H1 (cell line): ENCODE measurements at regions not wholly inside any gene's neighbourhood (a gene's known extent, or its start where the extent isn't known, plus 50 kb on each side); places are given as distances from the start of the nearest gene placed in this dataset.

ENCODE experiments used
- CTCF ChIA-PET: fragments of 300-600 bp; sonication (Branson Sonifier 250); formaldehyde crosslinking; loops from one replicate; lab custom pipeline; 2021; ENCODE audit not compliant: partially characterized antibody; lab: Charles Lee
- POLR2A ChIA-PET: fragments of 300-600 bp; sonication (Branson Sonifier 250); formaldehyde crosslinking; loops from one replicate; lab custom pipeline; 2021; ENCODE audit warnings: inconsistent platforms; ENCODE audit not compliant: partially characterized antibody; lab: Charles Lee
- DNase-seq, 2 experiments: peaks; one replicate each; pipeline versions ENCODE4 v3.0.0 to v3.0.0-alpha.2; 2010 to 2022; ENCODE audit warnings: low spot score in 2 of 2, low read depth in 1 of 2, mixed read lengths in 1 of 2
- FAIRE-seq: peaks from 2 replicates; lab custom pipeline; 2011; peaks lifted over from hg19 to GRCh38; lab: Jason Lieb, UNC
- H2AFZ ChIP-seq: 2 replicates; pipeline ENCODE4 v1.8.1; 2012; ENCODE audit warnings: low read length, inconsistent platforms
- H2AK5ac ChIP-seq: 2 replicates; pipeline ENCODE4 v1.6.1; 2013; ENCODE audit warnings: low read depth, low read length
- H2BK120ac ChIP-seq: replicated peaks from 2 replicates; pipeline ENCODE3; 2013; ENCODE audit warnings: low read depth, low read length, inconsistent platforms
- H2BK12ac ChIP-seq: 2 replicates; pipeline ENCODE4 v1.6.1; 2013; ENCODE audit warnings: low read depth, low read length
- H2BK15ac ChIP-seq: 2 replicates; pipeline ENCODE4 v1.6.1; 2013; ENCODE audit warnings: low read length
- H2BK20ac ChIP-seq: 2 replicates; pipeline ENCODE4 v1.6.1; 2013; ENCODE audit warnings: low read length
- H2BK5ac ChIP-seq: 2 replicates; pipeline ENCODE4 v1.6.1; 2013; ENCODE audit warnings: low read depth, low read length
- H3K14ac ChIP-seq: 2 replicates; pipeline ENCODE4 v1.6.1; 2013; ENCODE audit warnings: inconsistent platforms; ENCODE audit not compliant: insufficient read length
- H3K18ac ChIP-seq: 2 replicates; pipeline ENCODE4 v1.6.1; 2013; ENCODE audit warnings: low read length; ENCODE audit errors: extremely low read depth
- H3K23ac ChIP-seq: 2 replicates; pipeline ENCODE4 v1.6.1; 2013; ENCODE audit warnings: inconsistent platforms; ENCODE audit not compliant: insufficient read length
- H3K23me2 ChIP-seq: 2 replicates; pipeline ENCODE4 v1.6.1; 2013; ENCODE audit warnings: low read depth, low read length
- H3K27ac ChIP-seq: 2 replicates; pipeline ENCODE4 v1.6.1; 2011; ENCODE audit warnings: low read depth, low read length, inconsistent platforms
- H3K27me3 ChIP-seq, 4 experiments: replicated peaks in 1 of 4; 1 replicate in 1 of 4; 2 replicates in 3 of 4; pipeline versions ENCODE4 v1.6.1 to v1.8.1; 2011 to 2013; ENCODE audit warnings: low read length in 3 of 4, mild to moderate bottlenecking in 3 of 4, inconsistent platforms in 2 of 4, mixed read lengths in 2 of 4, moderate library complexity in 1 of 4; ENCODE audit not compliant: control insufficient read depth in 3 of 4, insufficient read depth in 3 of 4; ENCODE audit errors: extremely low read depth in 1 of 4
- H3K36me3 ChIP-seq, 4 experiments: 2 replicates each; pipeline versions ENCODE4 v1.6.1 to v1.8.1; 2011 to 2013; ENCODE audit warnings: mild to moderate bottlenecking in 4 of 4, low read length in 3 of 4, moderate library complexity in 2 of 4, control low read depth in 1 of 4, inconsistent platforms in 1 of 4; ENCODE audit not compliant: insufficient read depth in 4 of 4, control insufficient read depth in 2 of 4
- H3K4ac ChIP-seq: replicated peaks from 2 replicates; pipeline ENCODE3; 2013; ENCODE audit warnings: low read length, low read depth, mixed read lengths, inconsistent platforms; ENCODE audit not compliant: insufficient read length
- H3K4me1 ChIP-seq, 4 experiments: replicated peaks in 1 of 4; 1 replicate in 1 of 4; 2 replicates in 3 of 4; pipeline versions ENCODE4 v1.6.1 to v1.8.1; 2011 to 2013; ENCODE audit warnings: low read length in 3 of 4, inconsistent platforms in 2 of 4, mixed read lengths in 1 of 4; ENCODE audit not compliant: insufficient read depth in 4 of 4, control insufficient read depth in 3 of 4
- H3K4me2 ChIP-seq, 2 experiments: 2 replicates each; pipeline versions ENCODE4 v1.6.1 to v1.8.1; 2011 to 2013; ENCODE audit warnings: low read depth in 2 of 2, low read length in 2 of 2, control low read depth in 1 of 2, inconsistent platforms in 1 of 2, mild to moderate bottlenecking in 1 of 2; ENCODE audit not compliant: insufficient read depth in 1 of 2
- H3K4me3 ChIP-seq, 4 experiments: fragments of 200-600, 300-600 bp in 1 of 4; sonication (generic), shearing (Covaris generic), sonication (Bioruptor Twin) in 1 of 4; 2 replicates each; pipeline versions ENCODE4 v1.5.1 to v1.8.1; 2011 to 2016; ENCODE audit warnings: low read length in 4 of 4, low read depth in 3 of 4, control low read depth in 2 of 4, inconsistent platforms in 2 of 4, mild to moderate bottlenecking in 2 of 4, mixed read lengths in 1 of 4, moderate library complexity in 1 of 4; ENCODE audit not compliant: insufficient read depth in 2 of 4; ENCODE audit errors: extremely low read depth in 1 of 4
- H3K56ac ChIP-seq: replicated peaks from 2 replicates; pipeline ENCODE3; 2013; ENCODE audit warnings: low read depth, mild to moderate bottlenecking, mixed read lengths, low read length, inconsistent platforms; ENCODE audit not compliant: insufficient read length
- H3K79me1 ChIP-seq: 2 replicates; pipeline ENCODE4 v1.6.1; 2013; ENCODE audit warnings: low read depth, low read length, control low read depth
- H3K79me2 ChIP-seq, 2 experiments: 2 replicates each; pipeline versions ENCODE4 v1.6.1 to v1.8.1; 2012 to 2013; ENCODE audit warnings: low read length in 2 of 2, mild to moderate bottlenecking in 2 of 2, inconsistent platforms in 1 of 2; ENCODE audit not compliant: insufficient read depth in 2 of 2, control insufficient read depth in 1 of 2
- H3K9ac ChIP-seq, 4 experiments: replicated peaks in 1 of 4; 1 replicate in 1 of 4; 2 replicates in 3 of 4; pipeline versions ENCODE4 v1.6.1 to v1.8.1; 2011 to 2013; ENCODE audit warnings: low read depth in 3 of 4, low read length in 3 of 4, control low read depth in 2 of 4, mild to moderate bottlenecking in 2 of 4, moderate library complexity in 2 of 4, inconsistent platforms in 1 of 4; ENCODE audit errors: extremely low read depth in 1 of 4
- H3K9me3 ChIP-seq, 2 experiments: 2 replicates each; pipeline versions ENCODE4 v1.6.1 to v1.8.1; 2012 to 2013; ENCODE audit warnings: mild to moderate bottlenecking in 2 of 2, moderate library complexity in 2 of 2, control low read depth in 1 of 2, inconsistent platforms in 1 of 2, low read depth in 1 of 2, low read length in 1 of 2, mixed read lengths in 1 of 2; ENCODE audit not compliant: insufficient read depth in 2 of 2
- H4K20me1 ChIP-seq, 2 experiments: replicated peaks in 1 of 2; 2 replicates each; pipeline versions ENCODE3 to v1.8.1; 2011 to 2013; ENCODE audit warnings: inconsistent platforms in 2 of 2, low read length in 2 of 2, mild to moderate bottlenecking in 1 of 2; ENCODE audit not compliant: insufficient read depth in 2 of 2, control insufficient read depth in 1 of 2
- H4K5ac ChIP-seq: 2 replicates; pipeline ENCODE4 v1.6.1; 2013; ENCODE audit warnings: low read length, low read depth, mixed read lengths, inconsistent platforms; ENCODE audit not compliant: insufficient read length
- H4K8ac ChIP-seq: 2 replicates; pipeline ENCODE4 v1.8.0; 2013; ENCODE audit warnings: mild to moderate bottlenecking, moderate library complexity, low read length, inconsistent platforms; ENCODE audit not compliant: insufficient read depth; ENCODE audit errors: extremely low read depth
- H4K91ac ChIP-seq: replicated peaks from 2 replicates; pipeline ENCODE3; 2013; ENCODE audit warnings: low read length, mixed read lengths, inconsistent platforms; ENCODE audit not compliant: insufficient read length
- ASH2L ChIP-seq: fragments of 200-600, 300-600 bp; sonication (generic); IDR thresholded peaks from one replicate; pipeline ENCODE4 v1.7.1; 2017; ENCODE audit warnings: low read length
- FOSL1 ChIP-seq: IDR thresholded peaks from 2 replicates; pipeline ENCODE4 v1.6.1; 2011; ENCODE audit warnings: mild to moderate bottlenecking, low read depth, low read length, moderate library complexity; ENCODE audit not compliant: insufficient read depth
- HDAC6 ChIP-seq: IDR thresholded peaks from one replicate; pipeline ENCODE4 v1.7.1; 2012; ENCODE audit warnings: low read depth, mild to moderate bottlenecking, inconsistent platforms, low read length, moderate library complexity
- WGBS, 2 experiments: shearing (Covaris generic) in 1 of 2; methylation state at CpG; one replicate each; pipeline versions ENCODE4 v1.1.6 to v1.1.7; 2013 to 2015; ENCODE audit warnings: low lambda C conversion rate in 2 of 2, mixed read lengths in 2 of 2, inconsistent platforms in 1 of 2, low coverage in 1 of 2, missing lambda C conversion rate in 1 of 2; ENCODE audit not compliant: insufficient replicate concordance in 2 of 2, insufficient coverage in 1 of 2, insufficient read length in 1 of 2; ENCODE audit errors: extremely low coverage in 1 of 2, missing lambda C conversion rate in 1 of 2; 5-methylcytosine and 5-hydroxymethylcytosine counted together

DNA sequence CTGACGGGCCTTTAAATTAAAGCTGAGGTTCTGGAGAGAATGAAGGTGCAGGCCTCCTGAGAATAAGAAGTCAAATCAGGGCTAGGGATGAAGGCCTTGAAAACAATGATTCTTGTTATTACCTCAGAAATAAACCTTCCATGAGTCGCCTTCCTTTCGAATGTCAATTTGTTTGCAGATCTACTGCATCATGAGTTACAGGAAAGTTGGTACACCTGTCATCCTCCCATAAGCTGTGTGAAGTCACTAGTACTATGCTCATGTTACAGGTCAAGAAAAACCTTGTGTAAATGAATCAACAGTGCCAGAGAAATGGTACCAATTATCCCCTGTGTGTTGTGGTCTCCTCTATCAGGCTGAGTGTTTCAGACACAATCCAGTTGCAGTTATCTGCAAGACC, 281.2 kb upstream of the PLXNA2 start:
- Histone ChIP-seq H3K27me3 (no peaks in the 10 kb centered on the region), H4K5ac (no peak overlapping the region), H2BK120ac (no peak overlapping the region), H3K18ac (no peak overlapping the region), H2BK20ac (no peak overlapping the region), H3K14ac (no peak overlapping the region), H3K79me1 (no peaks in the 10 kb centered on the region), H4K8ac (no peak overlapping the region), H3K4me1 (no peaks in the 10 kb centered on the region), H3K23me2 (no peaks in the 10 kb centered on the region; the same call in 1 of the 2 replicates), H3K9me3 (no peaks in the 10 kb centered on the region), H2BK12ac (no peak overlapping the region), H3K23ac (no peak overlapping the region), H3K4me3 (no peak overlapping the region), H3K36me3 (no peaks in the 10 kb centered on the region), H4K20me1 (no peaks in the 10 kb centered on the region), H3K4me2 (no peak overlapping the region), H3K79me2 (no peaks in the 10 kb centered on the region), H3K27ac (no peak overlapping the region), H2AK5ac (no peak overlapping the region), H2AFZ (no peak overlapping the region), H3K9ac (no peak overlapping the region), H3K56ac (no peak overlapping the region), H4K91ac (no peak overlapping the region), H3K4ac (no peak overlapping the region), H2BK15ac (no peak overlapping the region), H2BK5ac (no peak overlapping the region)
- 56% methylated on average over 3 of the region's 3 CpGs; no CpG with 5 or more reads in 1 of the 2 experiments for WGBS, 2 experiments
- FAIRE-seq (no peak), DNase-seq (peak in 1 of 2 experiments; percentile 1)
- CTCF ChIA-PET, result interaction anchor here (1.4 kb wide), 1 partner anchor 8 kb away, joined by 5 read pairs; no protein-coding TSS in a partner anchor
- POLR2A ChIA-PET, result no interaction called here
- TF ChIP-seq FOSL1 (no peak), HDAC6 (no peak), ASH2L (no peak)
